DND-41 (cell line): ENCODE measurements at regions not wholly inside any gene's neighbourhood (a gene's known extent, or its start where the extent isn't known, plus 50 kb on each side); places are given as distances from the start of the nearest gene placed in this dataset.

Experiments used
- ATAC-seq: fragments of 200-7000 bp; cut with Tn5 transposase; 3 replicates; pipeline ENCODE4 v1.9.1; 2021; ENCODE audit warnings: low read depth; ENCODE audit not compliant: insufficient read depth
- DNase-seq: peaks from one replicate; pipeline ENCODE4 v3.0.0-alpha.2; 2020
- H2AFZ ChIP-seq: 2 replicates; pipeline ENCODE4 v1.6.0; 2012; ENCODE audit warnings: low read depth, low read length
- H3K27ac ChIP-seq: 2 replicates; pipeline ENCODE4 v1.5.1; 2012; ENCODE audit warnings: low read length, inconsistent platforms
- H3K27me3 ChIP-seq: fragments of 200-600 bp; sonication (generic); 2 replicates; pipeline ENCODE4 v1.6.0; 2012; ENCODE audit warnings: low read length, mild to moderate bottlenecking, inconsistent platforms; ENCODE audit not compliant: insufficient read depth, poor library complexity
- H3K36me3 ChIP-seq: 2 replicates; pipeline ENCODE4 v1.5.1; 2012; ENCODE audit warnings: low read length, inconsistent platforms; ENCODE audit not compliant: insufficient read depth
- H3K4me1 ChIP-seq: 2 replicates; pipeline ENCODE4 v1.5.1; 2012; ENCODE audit warnings: mild to moderate bottlenecking, low read length; ENCODE audit not compliant: insufficient read depth
- H3K4me2 ChIP-seq: 2 replicates; pipeline ENCODE4 v1.6.0; 2012; ENCODE audit warnings: mild to moderate bottlenecking, moderate library complexity, low read length, inconsistent platforms; ENCODE audit not compliant: insufficient read depth
- H3K4me3 ChIP-seq, 2 experiments: fragments of 200-600 bp in 1 of 2; shearing (Covaris generic) in 1 of 2; 2 replicates each; pipeline ENCODE4 v1.5.1; 2012 to 2016; ENCODE audit warnings: inconsistent platforms in 2 of 2, low read length in 2 of 2, mild to moderate bottlenecking in 2 of 2, low read depth in 1 of 2, moderate library complexity in 1 of 2
- H3K79me2 ChIP-seq: 2 replicates; pipeline ENCODE4 v1.6.0; 2012; ENCODE audit warnings: low read length, inconsistent platforms; ENCODE audit not compliant: insufficient read depth
- H3K9ac ChIP-seq: 2 replicates; pipeline ENCODE4 v1.6.0; 2012; ENCODE audit warnings: low read depth, mild to moderate bottlenecking, inconsistent platforms, low read length, moderate library complexity
- H3K9me3 ChIP-seq: 2 replicates; pipeline ENCODE4 v1.5.1; 2012; ENCODE audit warnings: low read length, moderate library complexity, mild to moderate bottlenecking, inconsistent platforms; ENCODE audit not compliant: insufficient read depth, severe bottlenecking
- H4K20me1 ChIP-seq: 2 replicates; pipeline ENCODE4 v1.6.0; 2012; ENCODE audit warnings: low read length; ENCODE audit not compliant: insufficient read depth
- CTCF ChIP-seq: IDR thresholded peaks from 2 replicates; pipeline ENCODE4 v1.5.1; 2012; ENCODE audit warnings: borderline replicate concordance, low read length, moderate library complexity, mild to moderate bottlenecking; ENCODE audit not compliant: poor library complexity, severe bottlenecking; ENCODE audit errors: extremely low read depth
- EZH2 ChIP-seq: IDR thresholded peaks from 3 replicates; pipeline ENCODE4 v1.6.1; 2012; ENCODE audit warnings: borderline replicate concordance, low read depth, mild to moderate bottlenecking, moderate library complexity, low read length, inconsistent platforms; ENCODE audit not compliant: severe bottlenecking

- Histone ChIP-seq H3K4me3 (no peak overlapping the region), H3K4me1 (peaks cover 59% of the 10 kb centered on the region), H3K27me3 (no peaks in the 10 kb centered on the region), H3K27ac (peak overlapping the region; percentile 93), H3K36me3 (no peaks in the 10 kb centered on the region), H3K4me2 (no peak overlapping the region), H4K20me1 (no peaks in the 10 kb centered on the region), H2AFZ (no peak overlapping the region), H3K9me3 (no peaks in the 10 kb centered on the region), H3K9ac (no peak overlapping the region), H3K79me2 (no peaks in the 10 kb centered on the region)
- ATAC-seq (no peak), DNase-seq (no peak)
- TF ChIP-seq CTCF (no peak), EZH2 (no peak)
Observed at GRCh38 chr3:30355622-30356021, 250.8 kb upstream of the TGFBR2 start.

- Histone ChIP-seq H3K4me3 (no peak overlapping the region), H3K4me2 (no peak overlapping the region), H3K27me3 (no peaks in the 10 kb centered on the region), H3K9me3 (no peaks in the 10 kb centered on the region), H2AFZ (no peak overlapping the region), H3K4me1 (peaks cover 48% of the 10 kb centered on the region), H3K36me3 (no peaks in the 10 kb centered on the region), H4K20me1 (no peaks in the 10 kb centered on the region), H3K9ac (no peak overlapping the region), H3K79me2 (no peaks in the 10 kb centered on the region), H3K27ac (peak overlapping the region; percentile 14; the same call in 1 of the 2 replicates)
- no peak for DNase-seq
- TF ChIP-seq EZH2, result no peak
- no peak for TF ChIP-seq CTCF
- no peak for ATAC-seq
Observed at GRCh38 chr3:30356866-30357753, 249.3 kb upstream of the TGFBR2 start.

- Histone ChIP-seq H3K27ac (no peak overlapping the region), H3K27me3 (no peaks in the 10 kb centered on the region), H3K4me3 (no peak overlapping the region), H2AFZ (no peak overlapping the region), H3K79me2 (no peaks in the 10 kb centered on the region), H3K9ac (no peak overlapping the region), H4K20me1 (no peaks in the 10 kb centered on the region), H3K9me3 (no peaks in the 10 kb centered on the region), H3K36me3 (no peaks in the 10 kb centered on the region), H3K4me2 (no peak overlapping the region), H3K4me1 (peaks cover 40% of the 10 kb centered on the region)
- ATAC-seq (no peak), DNase-seq (no peak)
- no peak for TF ChIP-seq EZH2
- no peak for TF ChIP-seq CTCF
Observed at GRCh38 chr3:30357897-30358296, 248.5 kb upstream of the TGFBR2 start.
